Nephron (organoid): ENCODE measurements at regions not wholly inside any gene's neighbourhood (a gene's known extent, or its start where the extent isn't known, plus 50 kb on each side); places are given as distances from the start of the nearest gene placed in this dataset.
"Not testable (repeated sequence)": the region's sequence is repeated elsewhere in the genome, so short reads cannot be mapped to it uniquely, and the experiment has no call there.

Experiments
- H3K27ac Mint-ChIP-seq, 3 experiments: 2 replicates each; pipeline ENCODE4 v1.8.0; 2020; ENCODE audit warnings: mixed read lengths in 3 of 3, mild to moderate bottlenecking in 2 of 3, moderate library complexity in 1 of 3
- H3K27me3 Mint-ChIP-seq: 2 replicates; pipeline ENCODE4 v1.8.0; 2021; ENCODE audit warnings: low read depth, mild to moderate bottlenecking, moderate library complexity, mixed read lengths
- H3K36me3 Mint-ChIP-seq: 2 replicates; pipeline ENCODE4 v1.8.0; 2020; ENCODE audit warnings: low read depth, mixed read lengths
- H3K4me1 Mint-ChIP-seq: 2 replicates; pipeline ENCODE4 v1.8.0; 2020; ENCODE audit warnings: mixed read lengths
- H3K4me3 Mint-ChIP-seq, 3 experiments: 2 replicates each; pipeline ENCODE4 v1.8.0; 2020; ENCODE audit warnings: mild to moderate bottlenecking in 3 of 3, mixed read lengths in 3 of 3, moderate library complexity in 2 of 3
- H3K9me3 Mint-ChIP-seq: 2 replicates; pipeline ENCODE4 v1.8.0; 2020; ENCODE audit warnings: mixed read lengths
- TF ChIP-seq, protein P1 (sequence below), 3 experiments: fragments of 200-600 bp; sonication (generic); IDR thresholded peaks; one replicate each; pipeline ENCODE4 v1.5.0; 2021; ENCODE audit warnings: antibody characterized with exemption in 3 of 3; ENCODE audit not compliant: unreplicated experiment in 3 of 3

- H3K9me3 Mint-ChIP-seq: no peaks in the 10 kb centered on the region
- H3K27ac Mint-ChIP-seq: no peak overlapping the region
- H3K4me3 Mint-ChIP-seq: no peak overlapping the region
- H3K4me1 Mint-ChIP-seq: no peaks in the 10 kb centered on the region
- peaks cover 15% of the 10 kb centered on the region for H3K27me3 Mint-ChIP-seq
- TF ChIP-seq, protein P1, sequence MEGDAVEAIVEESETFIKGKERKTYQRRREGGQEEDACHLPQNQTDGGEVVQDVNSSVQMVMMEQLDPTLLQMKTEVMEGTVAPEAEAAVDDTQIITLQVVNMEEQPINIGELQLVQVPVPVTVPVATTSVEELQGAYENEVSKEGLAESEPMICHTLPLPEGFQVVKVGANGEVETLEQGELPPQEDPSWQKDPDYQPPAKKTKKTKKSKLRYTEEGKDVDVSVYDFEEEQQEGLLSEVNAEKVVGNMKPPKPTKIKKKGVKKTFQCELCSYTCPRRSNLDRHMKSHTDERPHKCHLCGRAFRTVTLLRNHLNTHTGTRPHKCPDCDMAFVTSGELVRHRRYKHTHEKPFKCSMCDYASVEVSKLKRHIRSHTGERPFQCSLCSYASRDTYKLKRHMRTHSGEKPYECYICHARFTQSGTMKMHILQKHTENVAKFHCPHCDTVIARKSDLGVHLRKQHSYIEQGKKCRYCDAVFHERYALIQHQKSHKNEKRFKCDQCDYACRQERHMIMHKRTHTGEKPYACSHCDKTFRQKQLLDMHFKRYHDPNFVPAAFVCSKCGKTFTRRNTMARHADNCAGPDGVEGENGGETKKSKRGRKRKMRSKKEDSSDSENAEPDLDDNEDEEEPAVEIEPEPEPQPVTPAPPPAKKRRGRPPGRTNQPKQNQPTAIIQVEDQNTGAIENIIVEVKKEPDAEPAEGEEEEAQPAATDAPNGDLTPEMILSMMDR (IDR thresholded peaks at IDR 0.05; ENCODE audit: unreplicated experiment in 3 of 3): no peak
- H3K36me3 Mint-ChIP-seq: no peaks in the 10 kb centered on the region
These were observed 137.8 kb downstream of the TRIM43 start for GRCh38 chr2:95729597-95729955.

GRCh38 chr2:95730813-95731212, 139.0 kb downstream of the TRIM43 start:
- H3K9me3 Mint-ChIP-seq: no peaks in the 10 kb centered on the region
- no peak overlapping the region for H3K4me3 Mint-ChIP-seq
- H3K27me3 Mint-ChIP-seq: peaks cover 15% of the 10 kb centered on the region
- H3K36me3 Mint-ChIP-seq: no peaks in the 10 kb centered on the region
- TF ChIP-seq, protein P1 (IDR thresholded peaks at IDR 0.05; ENCODE audit: unreplicated experiment in 3 of 3): no peak
- no peaks in the 10 kb centered on the region for H3K4me1 Mint-ChIP-seq
- H3K27ac Mint-ChIP-seq: no peak overlapping the region

- H3K27me3 Mint-ChIP-seq: peaks cover 15% of the 10 kb centered on the region
- no peaks in the 10 kb centered on the region for H3K4me1 Mint-ChIP-seq
- H3K4me3 Mint-ChIP-seq: no peak overlapping the region
- H3K27ac Mint-ChIP-seq: no peak overlapping the region
- TF ChIP-seq, protein P1 (IDR thresholded peaks at IDR 0.05; ENCODE audit: unreplicated experiment in 3 of 3): no peak
- peaks cover 6% of the 10 kb centered on the region for H3K9me3 Mint-ChIP-seq
- no peaks in the 10 kb centered on the region for H3K36me3 Mint-ChIP-seq
These were observed 143.4 kb downstream of the TRIM43 start for GRCh38 chr2:95734976-95735890.

GRCh38 chr2:95738301-95738700, 146.5 kb downstream of the TRIM43 start:
- Mint-ChIP-seq H3K27ac (no peak overlapping the region), H3K36me3 (no peaks in the 10 kb centered on the region), H3K4me3 (no peak overlapping the region), H3K27me3 (peaks cover 4% of the 10 kb centered on the region), H3K9me3 (peaks cover 9% of the 10 kb centered on the region), H3K4me1 (no peaks in the 10 kb centered on the region)
- TF ChIP-seq, protein P1 (IDR thresholded peaks at IDR 0.05; ENCODE audit: unreplicated experiment in 3 of 3): no peak

- H3K27ac Mint-ChIP-seq, H3K36me3 Mint-ChIP-seq, H3K4me3 Mint-ChIP-seq, H3K4me1 Mint-ChIP-seq, H3K27me3 Mint-ChIP-seq, H3K9me3 Mint-ChIP-seq: not testable (repeated sequence)
These were observed 160.3 kb downstream of the TRIM43 start for GRCh38 chr2:95752126-95752525.

- H3K27ac Mint-ChIP-seq, H3K36me3 Mint-ChIP-seq, H3K4me1 Mint-ChIP-seq, H3K4me3 Mint-ChIP-seq, H3K27me3 Mint-ChIP-seq, H3K9me3 Mint-ChIP-seq: not testable (repeated sequence)
These were observed 162.0 kb downstream of the TRIM43 start for GRCh38 chr2:95753812-95754211.

DNA sequence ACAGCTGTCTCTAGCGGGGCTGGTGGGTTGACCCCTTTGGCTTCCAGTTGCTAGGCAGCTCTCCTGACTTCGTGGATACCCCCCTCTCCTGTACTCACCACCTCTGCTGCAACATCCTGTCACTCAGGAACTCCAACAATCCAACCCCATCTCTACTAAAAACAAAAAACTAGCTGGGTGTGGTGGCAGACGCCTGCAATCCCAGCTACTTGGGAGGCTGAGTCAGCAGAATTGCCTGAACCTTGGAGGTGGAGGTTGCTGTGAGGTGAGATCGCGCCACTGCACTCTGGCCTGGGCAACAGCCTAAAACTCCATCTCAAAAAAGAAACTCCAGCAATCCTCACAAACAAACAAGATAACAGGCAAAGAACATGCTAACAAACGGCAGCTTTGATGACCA, 162.4 kb downstream of the TRIM43 start:
- H3K27ac Mint-ChIP-seq, H3K36me3 Mint-ChIP-seq, H3K9me3 Mint-ChIP-seq: not testable (repeated sequence)

GRCh38 chr2:95754819-95755563, 163.2 kb downstream of the TRIM43 start:
- not testable (repeated sequence) for H3K27me3 Mint-ChIP-seq, H3K4me1 Mint-ChIP-seq, H3K27ac Mint-ChIP-seq, H3K36me3 Mint-ChIP-seq, H3K9me3 Mint-ChIP-seq, H3K4me3 Mint-ChIP-seq

More for the DNA sequence above, 162.4 kb downstream of the TRIM43 start:
- not testable (repeated sequence) for H3K27me3 Mint-ChIP-seq, H3K4me1 Mint-ChIP-seq, H3K4me3 Mint-ChIP-seq

DNA sequence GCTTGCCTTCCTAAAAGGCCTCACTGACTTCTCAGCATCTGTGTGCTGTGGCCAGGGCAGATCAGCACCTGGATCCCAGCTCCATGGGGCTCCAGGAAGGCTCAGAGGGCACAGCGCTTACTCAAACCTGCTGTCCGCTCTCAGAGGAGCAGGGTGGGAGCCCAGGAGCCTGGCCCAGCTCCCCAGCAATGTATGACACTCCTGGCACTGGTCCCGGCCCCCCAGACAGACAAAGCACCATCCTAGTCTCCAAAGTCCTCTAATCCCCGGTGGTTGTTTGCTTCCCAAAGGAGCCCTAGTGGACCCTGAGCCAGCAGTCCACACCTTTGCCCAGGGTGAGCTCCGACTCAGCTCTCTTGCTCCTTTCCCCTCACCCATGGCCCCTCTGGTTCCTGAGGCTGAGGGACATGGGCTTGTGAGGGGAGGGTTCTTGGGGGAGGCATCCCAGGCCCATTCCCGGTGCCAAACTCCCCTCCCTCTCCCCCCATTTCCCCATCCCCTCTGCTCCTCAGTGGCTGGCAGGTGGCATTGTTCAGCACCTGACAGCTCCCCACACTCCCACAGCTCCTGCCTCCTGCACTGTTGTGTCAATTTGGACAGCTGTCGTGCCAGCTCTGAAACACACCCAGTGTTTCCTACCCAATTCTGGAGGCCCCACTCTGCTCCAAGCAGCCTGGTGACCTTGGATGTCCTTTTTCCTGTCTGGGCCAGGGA, 164.3 kb downstream of the TRIM43 start:
- H3K27ac Mint-ChIP-seq, H3K9me3 Mint-ChIP-seq, H3K27me3 Mint-ChIP-seq, H3K4me1 Mint-ChIP-seq, H3K36me3 Mint-ChIP-seq, H3K4me3 Mint-ChIP-seq: not testable (repeated sequence)
